GM19328 (cell line): ENCODE measurements at regions not wholly inside any gene's neighbourhood (a gene's known extent, or its start where the extent isn't known, plus 50 kb on each side); places are given as distances from the start of the nearest gene placed in this dataset.

Source experiments
- ATAC-seq: cut with Tn5 transposase; IDR thresholded peaks from one replicate; pipeline ENCODE4 v1.9.1; 2021; ENCODE audit warnings: mild to moderate bottlenecking, moderate library complexity; ENCODE audit not compliant: unreplicated experiment

DNA sequence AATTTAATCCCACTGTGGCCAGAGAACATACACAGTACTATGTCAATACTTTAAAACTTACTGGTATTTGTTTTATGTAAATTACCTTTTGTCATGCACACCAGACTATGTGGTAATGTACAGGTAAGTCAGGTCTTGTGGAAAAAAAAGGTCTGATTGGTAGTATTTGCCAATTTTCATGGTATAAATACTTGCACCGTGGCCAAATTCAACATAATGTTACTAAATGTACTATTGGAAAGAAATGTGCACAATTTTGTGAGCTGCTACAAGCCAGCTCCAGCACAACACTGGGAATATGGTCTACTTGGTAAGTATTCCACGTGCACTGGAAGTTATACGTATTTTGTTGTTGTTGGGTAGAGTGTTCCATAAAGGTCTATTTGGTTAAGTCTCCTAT is 392.5 kb downstream of the RPS24 start:
- no peak for ATAC-seq

DNA sequence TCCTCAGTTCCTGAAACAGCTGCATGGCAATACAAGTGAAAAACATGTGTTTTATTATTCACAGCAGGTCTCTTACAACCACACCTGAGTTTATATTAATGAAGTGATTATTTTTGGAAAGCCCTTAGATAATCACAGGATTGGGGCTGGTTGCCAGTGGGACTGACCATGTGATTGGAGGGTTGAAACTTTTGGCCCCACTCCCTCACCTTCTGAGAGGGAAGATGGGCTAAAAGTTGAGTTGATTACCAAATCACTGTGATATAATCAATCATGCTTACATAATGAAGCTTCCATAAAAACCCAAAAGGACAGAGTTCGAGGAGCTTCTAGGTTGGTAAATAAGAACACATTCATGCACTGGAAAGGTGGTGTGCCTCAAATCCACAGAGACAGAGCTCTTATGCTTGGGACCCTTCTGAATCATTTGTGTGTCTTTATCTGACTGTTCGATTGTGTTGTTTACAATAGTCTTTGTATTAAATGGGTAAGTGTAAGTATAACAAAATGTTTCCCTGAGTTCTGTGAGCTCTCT is 393.9 kb downstream of the RPS24 start:
- ATAC-seq = no peak

DNA sequence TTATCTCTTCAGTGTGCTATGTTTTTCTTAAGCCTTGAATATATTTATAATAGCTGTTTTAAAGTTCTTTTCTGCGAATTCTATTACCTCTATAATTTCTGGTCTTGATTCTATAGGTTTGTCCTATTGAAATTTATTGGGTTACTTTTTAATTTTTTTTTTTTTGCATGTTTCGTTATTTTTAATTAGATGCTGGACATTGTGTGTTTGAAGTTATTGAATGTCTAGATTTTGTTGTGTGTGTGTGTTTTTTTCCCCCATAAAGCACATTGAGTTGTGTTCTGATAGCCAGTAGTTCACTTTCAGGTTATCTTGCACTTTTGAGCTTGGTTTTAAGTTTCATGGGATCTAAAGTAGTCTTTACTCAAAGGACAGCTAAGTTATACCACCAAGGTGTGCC is 394.9 kb downstream of the RPS24 start:
- no peak for ATAC-seq

DNA sequence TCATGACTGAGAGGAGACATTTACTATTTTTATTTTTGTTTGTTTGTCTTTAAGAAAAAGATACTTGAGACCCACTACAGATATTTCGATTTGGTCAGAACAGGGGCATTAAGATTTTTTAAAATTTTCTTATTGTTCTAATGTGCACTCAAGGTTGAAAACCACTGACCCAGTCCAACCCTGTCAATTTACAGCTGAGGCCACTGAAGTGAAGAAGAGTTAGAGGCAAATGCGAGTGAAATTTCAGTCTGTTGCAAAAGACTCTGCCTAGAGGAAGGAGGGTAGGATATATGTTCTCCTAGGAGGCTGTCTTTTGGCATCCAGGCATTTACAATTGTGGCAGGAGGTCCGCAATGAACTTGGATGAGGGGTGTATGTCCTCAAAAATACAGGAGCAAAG is 396.3 kb downstream of the RPS24 start:
- ATAC-seq = no peak

DNA sequence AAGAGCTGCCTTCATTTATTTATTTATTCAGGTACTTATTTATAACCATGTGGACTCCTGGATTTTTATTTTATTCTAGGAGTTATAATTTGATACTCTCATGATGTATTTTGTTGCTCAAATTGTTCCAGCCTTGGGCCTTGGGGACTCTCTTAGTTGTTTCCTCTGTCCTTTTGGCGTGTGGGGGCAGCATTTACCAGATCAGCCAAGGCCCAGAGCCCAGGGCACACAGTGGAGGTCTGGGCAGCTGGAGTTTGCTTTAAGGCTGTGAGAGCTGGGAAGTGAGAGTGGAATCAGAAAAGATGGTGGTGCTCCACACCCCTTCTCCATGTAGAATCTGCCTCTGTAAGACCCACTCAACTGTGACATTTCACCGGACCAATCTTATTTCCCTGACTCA is 398.9 kb downstream of the RPS24 start:
- ATAC-seq = no peak

DNA sequence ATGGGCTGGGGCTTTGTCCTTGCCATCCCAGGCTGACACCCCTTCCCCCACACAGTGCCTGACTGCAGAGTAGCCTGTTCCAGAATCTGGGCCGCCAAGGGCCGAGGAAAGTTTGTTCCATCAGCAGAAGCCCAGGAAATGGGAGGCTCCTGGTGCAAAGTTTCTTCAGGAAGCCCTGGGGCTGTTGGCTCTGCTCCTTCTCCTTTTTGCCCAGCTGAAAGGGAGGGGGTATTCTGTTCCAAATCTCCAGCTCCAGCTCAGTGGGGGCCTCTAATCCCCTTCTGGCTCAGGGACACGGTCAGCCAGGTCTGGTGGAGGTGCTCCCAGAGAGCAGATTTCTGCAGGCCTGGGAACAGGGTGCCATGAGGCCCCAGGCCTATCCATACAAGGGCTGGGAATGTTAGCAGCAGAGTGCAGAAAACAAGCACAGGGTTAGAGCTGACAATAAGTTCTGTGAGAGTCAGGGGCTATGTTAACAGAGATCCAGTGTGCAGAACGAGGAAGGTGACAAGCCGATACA is 399.5 kb downstream of the RPS24 start:
- ATAC-seq = no peak

DNA sequence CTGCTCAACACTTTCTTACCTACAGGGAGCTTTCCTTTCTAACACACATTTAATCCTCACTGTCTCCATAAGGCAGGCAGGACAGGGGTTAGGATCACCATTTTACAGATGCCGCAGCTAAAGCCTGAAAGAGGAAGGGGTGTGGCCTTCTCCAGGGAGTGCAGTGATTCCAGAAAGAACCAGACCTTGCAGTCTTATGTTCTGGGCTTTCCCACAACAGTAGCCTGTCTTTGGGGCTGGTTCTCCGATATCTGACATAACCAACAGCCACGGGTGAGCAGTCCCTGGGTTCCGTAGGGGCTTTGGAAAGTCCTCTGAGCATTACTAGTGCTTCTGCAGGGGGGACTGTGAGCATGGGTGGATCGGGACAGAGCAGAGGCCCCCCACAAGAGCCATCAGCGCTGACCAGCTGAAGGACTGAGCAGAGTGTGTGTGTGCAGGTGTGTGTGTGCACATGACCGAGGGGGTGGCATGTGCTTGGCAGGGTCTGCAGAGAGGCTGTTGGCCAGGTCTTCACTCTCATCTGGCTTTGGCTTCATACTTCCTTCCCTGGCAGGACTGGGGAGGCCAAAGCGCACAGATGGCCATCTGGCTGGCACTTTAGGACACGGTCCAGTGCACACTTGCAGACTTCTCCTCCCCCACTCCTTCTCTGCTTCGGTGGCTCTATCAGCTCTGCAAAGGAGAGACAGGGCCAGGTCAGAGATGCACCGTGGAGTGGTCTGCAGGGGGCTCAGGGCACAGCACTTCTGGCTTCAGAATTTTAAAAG is 400.3 kb downstream of the RPS24 start:
- ATAC-seq = no peak

DNA sequence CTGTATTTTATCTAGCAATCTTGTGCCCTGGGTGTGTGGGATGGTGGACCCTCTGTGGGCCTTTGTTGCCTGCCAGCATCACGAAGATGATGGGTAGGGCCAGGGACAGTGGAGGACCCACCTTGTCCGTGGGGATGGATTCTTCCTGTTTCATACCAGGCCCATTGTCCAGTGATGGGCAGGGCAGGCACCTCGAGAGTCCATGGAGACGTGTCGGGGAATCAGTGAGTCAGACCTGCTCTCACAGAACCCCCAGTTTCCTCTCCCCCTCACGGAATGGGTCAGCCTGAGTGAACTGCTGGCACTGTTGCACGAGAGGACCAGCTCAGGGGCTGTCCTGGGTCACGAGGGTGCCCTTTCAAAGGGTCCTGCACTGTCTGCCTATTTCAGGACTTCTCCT is 401.2 kb downstream of the RPS24 start:
- ATAC-seq = no peak

DNA sequence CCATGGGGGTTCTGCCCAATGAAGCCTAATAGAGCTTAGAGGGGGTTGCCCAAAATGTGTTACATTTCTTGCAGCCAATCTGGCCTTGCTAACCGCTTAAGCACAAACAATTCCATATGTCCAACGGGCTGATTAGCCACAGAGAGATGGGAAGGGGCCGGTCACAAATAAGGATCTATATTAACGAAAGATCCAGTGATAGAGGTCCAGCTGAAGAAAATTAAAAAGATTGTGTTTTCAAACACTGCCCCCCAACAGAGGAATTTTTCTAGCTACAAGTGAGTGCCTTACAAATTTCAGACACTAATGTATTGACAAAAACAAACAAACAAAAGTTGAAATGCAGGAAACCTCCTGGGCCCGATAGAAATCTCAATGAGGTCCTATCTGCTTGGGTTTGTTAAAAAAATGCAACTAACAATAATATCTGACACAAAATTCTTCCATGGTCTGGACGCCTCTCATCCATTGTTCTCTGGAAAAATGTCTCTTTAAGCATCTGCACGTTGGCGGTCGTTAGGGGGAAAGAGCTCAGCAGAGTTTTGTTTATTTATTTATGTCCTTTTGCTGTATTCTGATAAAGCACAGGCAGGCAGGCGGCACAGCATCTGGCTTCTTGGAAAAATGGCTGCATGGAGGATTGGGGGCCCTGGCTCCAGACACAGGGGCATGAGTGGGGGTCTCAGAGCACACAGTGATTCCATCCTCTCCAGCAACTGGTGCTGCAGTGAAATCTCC is 402.0 kb downstream of the RPS24 start:
- no peak for ATAC-seq

DNA sequence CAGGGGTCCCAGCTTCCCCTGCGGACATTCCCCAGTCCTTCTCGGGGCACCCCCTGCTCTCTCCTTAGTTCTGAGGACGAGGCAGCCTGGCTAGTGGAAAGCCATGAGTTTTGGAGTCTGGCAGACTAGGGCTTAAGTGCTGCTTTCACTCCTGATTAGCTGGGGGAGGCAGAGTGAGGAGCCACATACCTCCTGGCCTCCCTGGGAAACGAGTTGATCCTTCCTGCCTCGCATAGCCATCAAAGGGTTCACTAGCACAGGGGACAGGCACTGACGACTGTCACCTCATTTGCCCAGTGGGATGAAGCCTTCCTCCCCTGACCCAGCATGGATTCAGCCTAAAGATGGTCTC is 402.5 kb downstream of the RPS24 start:
- no peak for ATAC-seq

DNA sequence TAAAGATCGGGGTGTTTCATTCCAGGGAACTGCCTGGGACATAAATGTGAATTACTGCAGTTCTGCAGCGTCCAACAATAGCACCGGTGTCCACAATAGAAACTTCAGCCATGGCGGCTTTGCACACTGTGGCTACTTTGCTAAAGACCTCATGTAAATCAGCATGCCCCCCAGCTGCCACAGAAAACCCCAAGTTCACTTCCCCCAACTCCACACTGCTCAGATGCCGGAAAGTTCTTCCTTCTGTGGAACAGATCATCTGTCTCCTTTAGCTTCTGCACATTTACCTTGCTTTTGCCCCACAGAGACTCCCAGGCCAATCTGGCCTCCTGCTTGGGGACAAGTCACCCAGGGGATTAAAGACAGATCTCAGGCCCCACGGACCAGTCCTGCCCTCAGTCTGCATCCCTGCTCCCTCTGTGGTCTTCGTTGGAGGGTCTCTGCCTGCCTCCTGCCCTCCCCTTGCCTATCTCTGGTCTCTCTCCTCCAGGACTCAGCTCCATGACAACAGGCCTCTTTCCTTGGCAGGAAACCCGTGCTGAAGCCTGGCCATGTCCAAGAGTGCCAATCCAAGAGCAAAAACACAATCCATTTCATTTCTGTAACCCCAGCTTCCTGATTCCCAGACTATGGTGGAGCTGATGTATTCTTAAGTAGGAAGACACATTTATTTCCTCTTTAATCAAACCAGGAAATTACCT is 403.2 kb downstream of the RPS24 start:
- no peak for ATAC-seq

DNA sequence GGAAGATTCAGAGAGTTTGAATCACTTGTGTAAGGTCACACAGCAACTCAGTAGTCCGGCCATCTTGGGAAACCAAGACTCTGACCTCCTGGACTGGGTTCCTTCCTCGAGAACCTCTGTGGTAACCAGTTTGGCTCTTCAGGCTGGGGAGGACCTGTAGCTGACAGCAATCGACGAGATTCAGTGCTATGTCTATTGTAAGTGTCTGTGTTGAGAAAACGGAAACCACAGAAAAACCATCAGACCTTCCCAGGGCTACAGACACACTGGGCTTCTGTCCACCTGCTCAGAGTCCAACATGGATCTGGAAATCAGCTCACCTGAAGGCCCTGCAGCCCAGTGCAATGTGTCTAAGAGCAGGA is 403.7 kb downstream of the RPS24 start:
- ATAC-seq = no peak

DNA sequence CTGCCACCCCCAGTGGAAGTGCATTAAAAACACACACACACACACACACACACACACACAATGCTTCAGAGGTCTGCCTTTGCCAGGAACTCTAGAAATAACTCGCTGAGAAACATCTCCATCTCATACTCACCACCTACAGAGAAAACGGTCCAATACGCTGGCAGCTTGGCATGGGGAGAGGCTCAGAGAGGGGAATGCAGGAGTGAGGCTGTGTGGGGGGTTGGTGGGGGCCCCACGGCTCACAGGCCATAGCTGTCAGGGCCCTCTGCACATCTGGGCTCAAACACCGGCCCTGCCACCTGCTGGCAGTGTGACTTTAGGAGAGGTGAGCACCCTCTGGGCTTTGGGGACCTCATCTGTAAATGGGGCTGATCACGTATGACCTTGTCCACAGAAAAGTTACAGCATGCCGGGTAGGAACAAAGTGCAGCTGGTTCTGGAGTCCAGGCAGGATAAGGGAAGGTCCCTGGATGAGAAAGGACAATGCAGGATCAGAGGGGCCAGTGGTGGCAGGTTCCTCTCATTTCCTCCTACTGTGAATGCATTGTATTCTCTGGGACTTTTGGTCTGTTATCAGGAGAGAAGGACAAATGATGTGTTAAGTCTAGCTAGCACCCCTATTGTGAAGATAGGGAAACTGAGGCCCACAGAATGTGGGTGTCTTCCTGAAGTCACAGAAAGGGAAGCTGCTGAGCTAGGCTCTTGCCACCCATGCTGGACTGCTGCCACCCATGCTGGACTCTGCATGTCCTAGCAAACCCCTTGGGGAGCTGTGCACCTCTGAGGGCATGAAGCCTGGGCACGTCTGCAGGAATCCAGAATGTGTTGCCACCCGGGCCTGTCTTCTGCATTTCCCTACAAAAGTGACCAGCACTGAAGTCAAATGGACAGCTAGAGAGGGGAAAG is 404.6 kb downstream of the RPS24 start:
- no peak for ATAC-seq

DNA sequence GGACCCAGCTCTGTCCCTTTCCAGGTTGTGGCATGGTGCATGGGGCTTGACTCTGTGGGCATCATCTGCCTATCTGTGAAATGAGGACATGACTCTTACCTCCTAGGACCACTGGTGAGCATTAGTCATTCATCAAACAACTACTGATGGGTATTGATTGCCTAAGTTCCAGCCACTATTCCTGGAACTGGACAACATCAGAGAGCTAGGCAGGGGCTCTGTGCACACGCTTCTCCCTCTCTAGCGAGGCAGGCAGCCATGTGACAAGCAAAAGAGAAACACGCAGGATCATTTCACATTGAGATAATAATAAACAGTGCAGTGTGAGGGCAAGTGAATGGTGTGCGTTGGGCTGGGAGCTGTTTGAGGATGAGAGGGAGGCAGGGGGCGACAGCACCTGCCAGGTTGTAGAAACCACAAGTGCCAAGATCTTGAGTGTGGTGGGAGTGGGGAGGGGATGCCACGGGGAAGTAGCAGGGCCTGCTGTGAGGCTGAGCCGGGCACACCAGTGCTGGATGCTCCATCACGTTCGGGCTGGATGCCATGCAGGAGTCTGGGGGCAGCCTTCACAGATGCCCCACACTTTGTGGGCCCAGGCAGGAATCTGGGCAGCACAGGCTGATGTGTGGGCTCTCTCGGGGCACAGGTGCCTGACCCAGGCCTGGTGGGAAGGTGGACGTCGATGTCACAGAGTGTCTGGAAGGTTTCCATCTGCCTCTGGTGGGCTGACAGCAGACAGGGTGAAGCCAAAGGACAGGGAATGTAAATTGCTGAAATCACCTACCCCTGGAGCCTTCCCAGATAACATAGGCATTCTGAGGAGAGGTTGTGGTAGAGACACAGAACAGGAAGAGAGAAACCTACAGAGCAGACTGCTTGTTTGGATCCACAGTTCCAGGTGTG is 405.5 kb downstream of the RPS24 start:
- no peak for ATAC-seq

DNA sequence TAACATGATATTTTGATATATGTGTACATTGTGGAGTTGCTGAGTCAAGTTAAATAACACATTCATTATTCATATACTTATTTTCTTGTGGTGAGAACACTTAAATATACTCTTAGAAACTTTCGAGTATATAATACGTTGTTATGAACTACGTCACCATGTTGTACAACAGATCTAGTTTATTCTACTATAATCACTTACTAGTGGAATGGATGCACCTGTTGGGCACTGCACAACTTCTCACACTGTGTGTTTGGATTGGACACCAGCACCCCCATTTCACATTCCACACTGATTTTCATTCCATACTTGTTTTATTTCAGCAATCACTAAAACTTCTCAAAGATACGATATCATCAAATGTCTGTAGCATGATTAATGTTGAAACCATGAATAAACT is 407.3 kb downstream of the RPS24 start:
- ATAC-seq = no peak

DNA sequence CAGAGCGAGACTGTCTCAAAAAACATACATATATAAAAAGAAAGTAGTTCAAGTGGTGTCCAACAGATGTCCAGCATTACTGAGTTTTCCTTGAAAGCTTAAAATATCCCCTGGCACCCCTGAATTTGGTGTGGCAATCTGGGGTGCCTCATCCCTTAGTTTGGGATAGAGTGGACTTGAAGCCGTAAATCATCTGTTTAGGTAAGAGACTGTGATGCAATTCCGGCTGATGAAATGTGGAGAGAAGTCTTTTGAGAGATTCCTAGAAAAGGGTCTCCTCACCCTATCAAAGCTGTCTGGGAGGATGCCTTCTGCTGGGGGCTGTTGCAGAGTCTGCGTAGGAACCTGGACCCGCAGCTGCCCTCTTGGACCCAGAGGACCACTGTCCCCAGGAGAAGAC is 408.0 kb downstream of the RPS24 start:
- no peak for ATAC-seq

DNA sequence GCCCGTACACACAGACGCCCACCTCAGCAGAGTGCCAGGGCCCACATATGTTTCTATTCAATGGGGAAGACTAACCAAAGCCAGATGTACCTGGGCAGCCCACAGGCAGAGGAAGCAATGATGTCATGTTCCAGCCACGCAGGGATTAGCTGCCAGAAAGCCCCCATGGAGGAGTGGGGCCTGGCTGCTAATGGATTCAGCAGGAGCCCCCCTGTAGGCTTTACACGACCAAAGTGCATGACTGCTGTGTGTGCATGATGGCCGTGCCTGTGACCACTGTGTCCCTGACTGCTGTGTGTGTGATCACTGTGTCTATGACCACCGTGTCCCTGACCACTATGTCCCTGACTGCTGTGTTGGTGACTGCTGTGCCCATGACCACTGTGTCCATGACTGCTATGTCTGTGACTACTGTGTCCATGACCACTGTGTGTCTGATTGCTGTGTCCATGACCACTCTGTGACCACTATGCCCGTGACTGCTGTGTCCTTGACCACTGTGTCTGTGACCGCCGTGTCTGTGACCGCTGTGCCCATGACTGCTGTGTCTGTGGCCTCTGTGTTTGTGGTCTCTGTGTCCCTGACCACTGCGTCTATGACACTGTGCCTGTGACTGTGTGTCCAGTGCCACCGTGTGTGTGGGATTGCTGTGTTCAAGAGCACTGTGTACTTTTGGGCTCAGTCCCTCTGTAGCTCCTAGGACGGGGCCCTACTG is 409.3 kb downstream of the RPS24 start:
- ATAC-seq = no peak

DNA sequence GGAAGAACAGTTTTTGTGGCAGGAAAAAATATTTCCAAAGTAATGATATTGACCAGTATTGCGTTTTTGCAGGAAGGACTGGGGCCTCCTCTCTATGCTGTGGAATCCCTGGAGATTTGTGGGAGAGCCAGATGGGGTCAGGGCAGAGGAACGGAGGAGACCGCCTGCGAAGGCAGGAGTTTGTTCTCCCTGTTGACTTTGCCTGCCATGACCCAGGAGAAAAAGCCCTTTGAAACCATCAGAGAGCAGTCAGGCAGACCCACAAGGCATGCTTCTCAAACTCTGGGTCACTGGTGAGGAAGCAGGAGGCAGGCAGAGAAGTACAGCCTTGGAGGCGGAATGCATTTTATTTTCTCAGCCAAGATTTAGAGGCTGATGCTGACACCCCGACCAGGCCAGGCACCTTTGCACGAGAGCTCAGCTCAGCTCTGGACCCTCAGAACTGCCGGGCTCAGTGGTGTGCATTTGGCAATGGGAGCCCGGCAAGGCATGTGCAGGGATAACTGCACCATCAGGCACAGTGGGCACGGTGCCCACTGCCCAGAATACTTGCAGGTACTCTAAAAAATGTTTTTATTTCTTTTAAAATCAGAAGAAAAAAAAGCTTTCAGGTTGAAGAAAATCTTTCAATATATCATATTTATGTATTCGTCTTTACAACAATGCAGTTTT is 410.4 kb downstream of the RPS24 start:
- ATAC-seq = no peak
